H1 (cell line): ENCODE measurements at regions not wholly inside any gene's neighbourhood (a gene's known extent, or its start where the extent isn't known, plus 50 kb on each side); places are given as distances from the start of the nearest gene placed in this dataset.

Experiments
- CTCF ChIA-PET: fragments of 300-600 bp; sonication (Branson Sonifier 250); formaldehyde crosslinking; loops from one replicate; lab custom pipeline; 2021; ENCODE audit not compliant: partially characterized antibody; lab: Charles Lee
- POLR2A ChIA-PET: fragments of 300-600 bp; sonication (Branson Sonifier 250); formaldehyde crosslinking; loops from one replicate; lab custom pipeline; 2021; ENCODE audit warnings: inconsistent platforms; ENCODE audit not compliant: partially characterized antibody; lab: Charles Lee
- DNase-seq, 2 experiments: peaks; one replicate each; pipeline versions ENCODE4 v3.0.0 to v3.0.0-alpha.2; 2010 to 2022; ENCODE audit warnings: low spot score in 2 of 2, low read depth in 1 of 2, mixed read lengths in 1 of 2
- FAIRE-seq: peaks from 2 replicates; lab custom pipeline; 2011; peaks lifted over from hg19 to GRCh38; lab: Jason Lieb, UNC
- H2AFZ ChIP-seq: 2 replicates; pipeline ENCODE4 v1.8.1; 2012; ENCODE audit warnings: low read length, inconsistent platforms
- H2AK5ac ChIP-seq: 2 replicates; pipeline ENCODE4 v1.6.1; 2013; ENCODE audit warnings: low read depth, low read length
- H2BK120ac ChIP-seq: replicated peaks from 2 replicates; pipeline ENCODE3; 2013; ENCODE audit warnings: low read depth, low read length, inconsistent platforms
- H2BK12ac ChIP-seq: 2 replicates; pipeline ENCODE4 v1.6.1; 2013; ENCODE audit warnings: low read depth, low read length
- H2BK15ac ChIP-seq: 2 replicates; pipeline ENCODE4 v1.6.1; 2013; ENCODE audit warnings: low read length
- H2BK20ac ChIP-seq: 2 replicates; pipeline ENCODE4 v1.6.1; 2013; ENCODE audit warnings: low read length
- H2BK5ac ChIP-seq: 2 replicates; pipeline ENCODE4 v1.6.1; 2013; ENCODE audit warnings: low read depth, low read length
- H3K14ac ChIP-seq: 2 replicates; pipeline ENCODE4 v1.6.1; 2013; ENCODE audit warnings: inconsistent platforms; ENCODE audit not compliant: insufficient read length
- H3K18ac ChIP-seq: 2 replicates; pipeline ENCODE4 v1.6.1; 2013; ENCODE audit warnings: low read length; ENCODE audit errors: extremely low read depth
- H3K23ac ChIP-seq: 2 replicates; pipeline ENCODE4 v1.6.1; 2013; ENCODE audit warnings: inconsistent platforms; ENCODE audit not compliant: insufficient read length
- H3K23me2 ChIP-seq: 2 replicates; pipeline ENCODE4 v1.6.1; 2013; ENCODE audit warnings: low read depth, low read length
- H3K27ac ChIP-seq: 2 replicates; pipeline ENCODE4 v1.6.1; 2011; ENCODE audit warnings: low read depth, low read length, inconsistent platforms
- H3K27me3 ChIP-seq, 4 experiments: replicated peaks in 1 of 4; 1 replicate in 1 of 4; 2 replicates in 3 of 4; pipeline versions ENCODE4 v1.6.1 to v1.8.1; 2011 to 2013; ENCODE audit warnings: low read length in 3 of 4, mild to moderate bottlenecking in 3 of 4, inconsistent platforms in 2 of 4, mixed read lengths in 2 of 4, moderate library complexity in 1 of 4; ENCODE audit not compliant: control insufficient read depth in 3 of 4, insufficient read depth in 3 of 4; ENCODE audit errors: extremely low read depth in 1 of 4
- H3K36me3 ChIP-seq, 4 experiments: 2 replicates each; pipeline versions ENCODE4 v1.6.1 to v1.8.1; 2011 to 2013; ENCODE audit warnings: mild to moderate bottlenecking in 4 of 4, low read length in 3 of 4, moderate library complexity in 2 of 4, control low read depth in 1 of 4, inconsistent platforms in 1 of 4; ENCODE audit not compliant: insufficient read depth in 4 of 4, control insufficient read depth in 2 of 4
- H3K4ac ChIP-seq: replicated peaks from 2 replicates; pipeline ENCODE3; 2013; ENCODE audit warnings: low read length, low read depth, mixed read lengths, inconsistent platforms; ENCODE audit not compliant: insufficient read length
- H3K4me1 ChIP-seq, 4 experiments: replicated peaks in 1 of 4; 1 replicate in 1 of 4; 2 replicates in 3 of 4; pipeline versions ENCODE4 v1.6.1 to v1.8.1; 2011 to 2013; ENCODE audit warnings: low read length in 3 of 4, inconsistent platforms in 2 of 4, mixed read lengths in 1 of 4; ENCODE audit not compliant: insufficient read depth in 4 of 4, control insufficient read depth in 3 of 4
- H3K4me2 ChIP-seq, 2 experiments: 2 replicates each; pipeline versions ENCODE4 v1.6.1 to v1.8.1; 2011 to 2013; ENCODE audit warnings: low read depth in 2 of 2, low read length in 2 of 2, control low read depth in 1 of 2, inconsistent platforms in 1 of 2, mild to moderate bottlenecking in 1 of 2; ENCODE audit not compliant: insufficient read depth in 1 of 2
- H3K4me3 ChIP-seq, 4 experiments: fragments of 200-600, 300-600 bp in 1 of 4; sonication (generic), shearing (Covaris generic), sonication (Bioruptor Twin) in 1 of 4; 2 replicates each; pipeline versions ENCODE4 v1.5.1 to v1.8.1; 2011 to 2016; ENCODE audit warnings: low read length in 4 of 4, low read depth in 3 of 4, control low read depth in 2 of 4, inconsistent platforms in 2 of 4, mild to moderate bottlenecking in 2 of 4, mixed read lengths in 1 of 4, moderate library complexity in 1 of 4; ENCODE audit not compliant: insufficient read depth in 2 of 4; ENCODE audit errors: extremely low read depth in 1 of 4
- H3K56ac ChIP-seq: replicated peaks from 2 replicates; pipeline ENCODE3; 2013; ENCODE audit warnings: low read depth, mild to moderate bottlenecking, mixed read lengths, low read length, inconsistent platforms; ENCODE audit not compliant: insufficient read length
- H3K79me1 ChIP-seq: 2 replicates; pipeline ENCODE4 v1.6.1; 2013; ENCODE audit warnings: low read depth, low read length, control low read depth
- H3K79me2 ChIP-seq, 2 experiments: 2 replicates each; pipeline versions ENCODE4 v1.6.1 to v1.8.1; 2012 to 2013; ENCODE audit warnings: low read length in 2 of 2, mild to moderate bottlenecking in 2 of 2, inconsistent platforms in 1 of 2; ENCODE audit not compliant: insufficient read depth in 2 of 2, control insufficient read depth in 1 of 2
- H3K9ac ChIP-seq, 4 experiments: replicated peaks in 1 of 4; 1 replicate in 1 of 4; 2 replicates in 3 of 4; pipeline versions ENCODE4 v1.6.1 to v1.8.1; 2011 to 2013; ENCODE audit warnings: low read depth in 3 of 4, low read length in 3 of 4, control low read depth in 2 of 4, mild to moderate bottlenecking in 2 of 4, moderate library complexity in 2 of 4, inconsistent platforms in 1 of 4; ENCODE audit errors: extremely low read depth in 1 of 4
- H3K9me3 ChIP-seq, 2 experiments: 2 replicates each; pipeline versions ENCODE4 v1.6.1 to v1.8.1; 2012 to 2013; ENCODE audit warnings: mild to moderate bottlenecking in 2 of 2, moderate library complexity in 2 of 2, control low read depth in 1 of 2, inconsistent platforms in 1 of 2, low read depth in 1 of 2, low read length in 1 of 2, mixed read lengths in 1 of 2; ENCODE audit not compliant: insufficient read depth in 2 of 2
- H4K20me1 ChIP-seq, 2 experiments: replicated peaks in 1 of 2; 2 replicates each; pipeline versions ENCODE3 to v1.8.1; 2011 to 2013; ENCODE audit warnings: inconsistent platforms in 2 of 2, low read length in 2 of 2, mild to moderate bottlenecking in 1 of 2; ENCODE audit not compliant: insufficient read depth in 2 of 2, control insufficient read depth in 1 of 2
- H4K5ac ChIP-seq: 2 replicates; pipeline ENCODE4 v1.6.1; 2013; ENCODE audit warnings: low read length, low read depth, mixed read lengths, inconsistent platforms; ENCODE audit not compliant: insufficient read length
- H4K8ac ChIP-seq: 2 replicates; pipeline ENCODE4 v1.8.0; 2013; ENCODE audit warnings: mild to moderate bottlenecking, moderate library complexity, low read length, inconsistent platforms; ENCODE audit not compliant: insufficient read depth; ENCODE audit errors: extremely low read depth
- H4K91ac ChIP-seq: replicated peaks from 2 replicates; pipeline ENCODE3; 2013; ENCODE audit warnings: low read length, mixed read lengths, inconsistent platforms; ENCODE audit not compliant: insufficient read length
- NANOG ChIP-seq: IDR thresholded peaks from 2 replicates; pipeline ENCODE4 v1.6.1; 2011; ENCODE audit warnings: low read length, low read depth, mild to moderate bottlenecking, inconsistent platforms; ENCODE audit not compliant: insufficient read depth, poor library complexity, severe bottlenecking
- WGBS, 2 experiments: shearing (Covaris generic) in 1 of 2; methylation state at CpG; one replicate each; pipeline versions ENCODE4 v1.1.6 to v1.1.7; 2013 to 2015; ENCODE audit warnings: low lambda C conversion rate in 2 of 2, mixed read lengths in 2 of 2, inconsistent platforms in 1 of 2, low coverage in 1 of 2, missing lambda C conversion rate in 1 of 2; ENCODE audit not compliant: insufficient replicate concordance in 2 of 2, insufficient coverage in 1 of 2, insufficient read length in 1 of 2; ENCODE audit errors: extremely low coverage in 1 of 2, missing lambda C conversion rate in 1 of 2; 5-methylcytosine and 5-hydroxymethylcytosine counted together

GRCh38 chr3:144307951-144308350 is 336.3 kb downstream of the DIPK2A start:
- H3K4me2 ChIP-seq: no peak overlapping the region
- no peak for TF ChIP-seq NANOG

More at GRCh38 chr3:144307951-144308350, 336.3 kb downstream of the DIPK2A start:
- H4K8ac ChIP-seq: no peak overlapping the region
- H4K20me1 ChIP-seq: no peaks in the 10 kb centered on the region
- no peak overlapping the region for H3K4ac ChIP-seq
- DNase-seq: no peak
- H2BK120ac ChIP-seq: no peak overlapping the region
- H4K91ac ChIP-seq: no peak overlapping the region
- no peak overlapping the region for H2BK5ac ChIP-seq
- no peak overlapping the region for H2BK15ac ChIP-seq
- no peaks in the 10 kb centered on the region for H3K79me1 ChIP-seq
- no peak overlapping the region for H4K5ac ChIP-seq
- no peak overlapping the region for H3K9ac ChIP-seq
- ChIA-PET POLR2A (no interaction called here), CTCF (no interaction called here)
- H3K9me3 ChIP-seq: peaks cover 3 to 6% of the 10 kb centered on the region in 2 experiments; a peak in 1 of 4 replicates
- H3K4me3 ChIP-seq: no peak overlapping the region
- H3K27ac ChIP-seq: no peak overlapping the region
- H3K56ac ChIP-seq: no peak overlapping the region
- no peak overlapping the region for H2AFZ ChIP-seq
- no peak overlapping the region for H3K23ac ChIP-seq
- no peaks in the 10 kb centered on the region for H3K79me2 ChIP-seq
- no peaks in the 10 kb centered on the region for H3K4me1 ChIP-seq
- FAIRE-seq: no peak
- H2AK5ac ChIP-seq: no peak overlapping the region
- H3K18ac ChIP-seq: no peak overlapping the region
- H3K36me3 ChIP-seq: no peaks in the 10 kb centered on the region
- no peak overlapping the region for H3K14ac ChIP-seq
- no peaks in the 10 kb centered on the region for H3K27me3 ChIP-seq
- no peak overlapping the region for H2BK20ac ChIP-seq
- H2BK12ac ChIP-seq: no peak overlapping the region
- WGBS, 2 experiments: 89% methylated on average over 3 of the region's 3 CpGs; no CpG with 5 or more reads in 1 of the 2 experiments
- no peaks in the 10 kb centered on the region for H3K23me2 ChIP-seq
